DND-41 (cell line): ENCODE measurements at regions not wholly inside any gene's neighbourhood (a gene's known extent, or its start where the extent isn't known, plus 50 kb on each side); places are given as distances from the start of the nearest gene placed in this dataset.

Source experiments
- CTCF ChIP-seq: IDR thresholded peaks from 2 replicates; pipeline ENCODE4 v1.5.1; 2012; ENCODE audit warnings: borderline replicate concordance, low read length, moderate library complexity, mild to moderate bottlenecking; ENCODE audit not compliant: poor library complexity, severe bottlenecking; ENCODE audit errors: extremely low read depth
- EZH2 ChIP-seq: IDR thresholded peaks from 3 replicates; pipeline ENCODE4 v1.6.1; 2012; ENCODE audit warnings: borderline replicate concordance, low read depth, mild to moderate bottlenecking, moderate library complexity, low read length, inconsistent platforms; ENCODE audit not compliant: severe bottlenecking

GRCh38 chr13:74883834-74884233 lies 598.1 kb downstream of the TBC1D4 start:
- TF ChIP-seq EZH2 (no peak), CTCF (peak; percentile 3)
